PC-9 (cell line): ENCODE measurements at regions not wholly inside any gene's neighbourhood (a gene's known extent, or its start where the extent isn't known, plus 50 kb on each side); places are given as distances from the start of the nearest gene placed in this dataset.

ENCODE experiments used
- CTCF ChIP-seq: fragments of 200-600 bp; sonication (generic); conservative IDR thresholded peaks from 2 replicates; pipeline ENCODE4 v1.6.1; 2017; ENCODE audit warnings: mixed run types, antibody characterized with exemption, mild to moderate bottlenecking, moderate library complexity
- EZH2 ChIP-seq: fragments of 200-600 bp; sonication (generic); IDR thresholded peaks from 2 replicates; pipeline ENCODE4 v1.8.0; 2017; ENCODE audit warnings: antibody characterized with exemption, low read depth

- no peak for TF ChIP-seq CTCF
- TF ChIP-seq EZH2, result no peak
Observed at GRCh38 chr3:102577082-102577789, 142.4 kb downstream of the ZPLD1 start.
